A673 (cell line): ENCODE measurements at regions not wholly inside any gene's neighbourhood (a gene's known extent, or its start where the extent isn't known, plus 50 kb on each side); places are given as distances from the start of the nearest gene placed in this dataset.

Experiments used
- BruUV-seq: library from RNA; stranded (reverse); fragments of 400-500 nt; replicated peaks from 2 replicates; lab custom pipeline; 2021; lab: Mats Ljungman, UMichigan
- CTCF ChIA-PET: fragments of 300-600 bp; sonication (Branson Sonifier 250); formaldehyde crosslinking; loops from one replicate; lab custom pipeline; 2022; ENCODE audit warnings: antibody characterized with exemption; lab: Charles Lee
- POLR2A ChIA-PET: fragments of 300-600 bp; sonication (Branson Sonifier 250); formaldehyde crosslinking; loops from one replicate; lab custom pipeline; 2022; ENCODE audit warnings: antibody characterized with exemption; ENCODE audit not compliant: low non-redundant PET; lab: Charles Lee
- DNase-seq: peaks from one replicate; pipeline ENCODE4 v3.0.0-alpha.2; 2015; ENCODE audit warnings: low spot score
- H3K27ac ChIP-seq: fragments of 200-600 bp; sonication (generic); 2 replicates; pipeline ENCODE4 v1.5.1; 2016; ENCODE audit warnings: mixed run types, low read depth, mild to moderate bottlenecking, mixed read lengths, antibody characterized with exemption, low read length; ENCODE audit not compliant: poor library complexity, severe bottlenecking
- H3K27me3 ChIP-seq: fragments of 200-600 bp; sonication (generic); replicated peaks from 2 replicates; pipeline ENCODE4 v1.6.1; 2017; ENCODE audit warnings: mixed run types, low read depth, mild to moderate bottlenecking, mixed read lengths, antibody characterized with exemption, low read length; ENCODE audit not compliant: insufficient read depth, poor library complexity
- H3K36me3 ChIP-seq: fragments of 200-600 bp; sonication (generic); 2 replicates; pipeline ENCODE4 v1.6.1; 2016; ENCODE audit warnings: mixed run types, mild to moderate bottlenecking, mixed read lengths, antibody characterized with exemption, low read length; ENCODE audit not compliant: insufficient read depth, poor library complexity, severe bottlenecking
- H3K4me1 ChIP-seq: fragments of 200-600 bp; sonication (generic); 2 replicates; pipeline ENCODE4 v1.6.1; 2017; ENCODE audit warnings: mixed run types, mild to moderate bottlenecking, mixed read lengths, antibody characterized with exemption, low read length; ENCODE audit not compliant: insufficient read depth, poor library complexity, severe bottlenecking
- H3K4me3 ChIP-seq: fragments of 200-600 bp; sonication (generic); 2 replicates; pipeline ENCODE4 v1.5.1; 2016; ENCODE audit warnings: low read depth, mixed run types, mild to moderate bottlenecking, mixed read lengths, low read length; ENCODE audit not compliant: poor library complexity, severe bottlenecking
- H3K9me3 ChIP-seq: fragments of 200-600 bp; sonication (generic); 2 replicates; pipeline ENCODE4 v1.6.1; 2016; ENCODE audit warnings: mixed run types, low read depth, mild to moderate bottlenecking, mixed read lengths, antibody characterized with exemption, low read length; ENCODE audit not compliant: poor library complexity, severe bottlenecking
- CTCF ChIP-seq: fragments of 300-800, 200-600 bp; sonication (generic); conservative IDR thresholded peaks from 2 replicates; pipeline ENCODE4 v1.5.1; 2017; ENCODE audit warnings: low read depth, mild to moderate bottlenecking, antibody characterized with exemption, low read length, moderate library complexity, mixed read lengths
- EZH2 ChIP-seq: fragments of 200-600 bp; sonication (generic); IDR thresholded peaks from 2 replicates; pipeline ENCODE4 v1.6.1; 2017; ENCODE audit warnings: borderline replicate concordance, low read depth, mild to moderate bottlenecking, mixed read lengths, antibody characterized with exemption, low read length; ENCODE audit not compliant: poor library complexity, severe bottlenecking
- intact Hi-C: fragments of 100-400 bp; cut with micrococcal nuclease; formaldehyde crosslinking; loops from one replicate; pipeline ENCODE4 v1.10.0; 2022; ENCODE audit not compliant: unreplicated experiment

DNA sequence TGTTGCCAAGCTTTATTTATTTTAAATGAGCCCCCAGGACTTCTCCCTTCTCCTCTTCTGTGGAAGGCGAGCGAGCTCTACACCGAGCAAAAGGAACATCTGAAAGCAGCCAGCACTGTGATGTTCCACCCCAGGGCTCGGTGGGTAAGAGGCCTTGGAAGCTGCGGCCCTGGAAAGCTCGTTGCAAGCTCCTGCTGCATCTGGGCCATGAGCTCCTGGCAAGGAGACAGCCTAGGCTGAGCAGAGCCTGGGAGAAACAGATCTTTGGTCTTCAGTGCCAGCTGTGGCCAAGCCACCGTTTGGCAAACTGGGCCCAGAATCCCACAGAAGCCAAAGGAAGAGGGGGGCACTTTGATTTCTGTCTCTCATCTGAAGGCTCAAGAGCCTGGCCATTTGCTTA is 114.1 kb downstream of the ENGASE start:
- Histone ChIP-seq H3K36me3 (no peaks in the 10 kb centered on the region), H3K4me3 (no peak overlapping the region), H3K4me1 (no peaks in the 10 kb centered on the region), H3K27me3 (peaks cover 98% of the 10 kb centered on the region), H3K9me3 (no peaks in the 10 kb centered on the region), H3K27ac (no peak overlapping the region)
- POLR2A ChIA-PET, result no interaction called here
- intact Hi-C loops, result loop anchor here (2.0 kb wide), 1 partner anchor 202 kb away; no protein-coding TSS in a partner anchor
- no TSS peak for BruUV-seq
- CTCF ChIA-PET, result interaction anchor here (1.2 kb wide), 1 partner anchor 203 kb away, joined by 3 read pairs; no protein-coding TSS in a partner anchor
- TF ChIP-seq EZH2 (no peak), CTCF (no peak)
- DNase-seq, result no peak

- ChIA-PET POLR2A (no interaction called here), CTCF (interaction anchor here (1.2 kb wide), 1 partner anchor 204 kb away, joined by 3 read pairs; no protein-coding TSS in a partner anchor)
- TF ChIP-seq CTCF (peak; percentile 64), EZH2 (no peak)
- Histone ChIP-seq H3K27ac (no peak overlapping the region), H3K9me3 (no peaks in the 10 kb centered on the region), H3K36me3 (no peaks in the 10 kb centered on the region), H3K27me3 (peaks cover 98% of the 10 kb centered on the region), H3K4me1 (no peaks in the 10 kb centered on the region), H3K4me3 (no peak overlapping the region)
- peak; percentile 43 for DNase-seq
- no TSS peak for BruUV-seq
- intact Hi-C loops, result loop anchor here (2.0 kb wide), 1 partner anchor 203 kb away; no protein-coding TSS in a partner anchor
These were observed 113.4 kb downstream of the ENGASE start for GRCh38 chr17:79188048-79188447.

DNA sequence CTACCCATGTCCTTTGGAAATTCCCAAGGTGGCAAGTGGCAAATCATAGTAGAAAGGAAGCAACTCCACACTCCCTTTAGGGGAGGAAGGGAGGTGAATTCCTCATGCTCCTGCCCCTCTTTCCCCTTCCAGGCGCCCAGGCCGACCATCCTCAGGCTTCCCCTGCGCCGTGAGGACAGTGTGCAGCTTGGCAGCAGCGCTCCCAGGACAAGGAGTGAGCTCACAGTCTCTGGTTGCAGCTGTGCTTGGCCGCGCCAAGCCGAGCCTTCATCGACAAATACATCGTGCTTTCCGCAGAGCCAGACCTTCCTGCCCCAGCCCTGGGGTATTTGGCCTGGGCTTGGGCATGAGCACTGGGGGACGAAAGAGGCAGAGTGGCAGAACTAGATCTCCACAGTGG is 112.6 kb downstream of the ENGASE start:
- Histone ChIP-seq H3K27me3 (peaks cover 95% of the 10 kb centered on the region), H3K27ac (no peak overlapping the region), H3K36me3 (no peaks in the 10 kb centered on the region), H3K9me3 (no peaks in the 10 kb centered on the region), H3K4me3 (no peak overlapping the region), H3K4me1 (no peaks in the 10 kb centered on the region)
- POLR2A ChIA-PET, result no interaction called here
- DNase-seq, result no peak
- CTCF ChIA-PET, result interaction anchor here (0.8 kb wide), 1 partner anchor 205 kb away, joined by 3 read pairs; no protein-coding TSS in a partner anchor
- TF ChIP-seq EZH2 (peak; percentile 35), CTCF (no peak)
- BruUV-seq, result no TSS peak
- intact Hi-C loops, result no loop called here
